GM18508 (cell line): ENCODE measurements at regions not wholly inside any gene's neighbourhood (a gene's known extent, or its start where the extent isn't known, plus 50 kb on each side); places are given as distances from the start of the nearest gene placed in this dataset.
A peak's percentile ranks its signal among the peaks of the same experiment; 100 is the strongest.
"Not testable (repeated sequence)": the region's sequence is repeated elsewhere in the genome, so short reads cannot be mapped to it uniquely, and the experiment has no call there.

Experiments used
- ATAC-seq: cut with Tn5 transposase; IDR thresholded peaks from one replicate; pipeline ENCODE4 v1.9.1; 2021; ENCODE audit warnings: moderate number of reproducible peaks; ENCODE audit not compliant: insufficient read depth, unreplicated experiment

DNA sequence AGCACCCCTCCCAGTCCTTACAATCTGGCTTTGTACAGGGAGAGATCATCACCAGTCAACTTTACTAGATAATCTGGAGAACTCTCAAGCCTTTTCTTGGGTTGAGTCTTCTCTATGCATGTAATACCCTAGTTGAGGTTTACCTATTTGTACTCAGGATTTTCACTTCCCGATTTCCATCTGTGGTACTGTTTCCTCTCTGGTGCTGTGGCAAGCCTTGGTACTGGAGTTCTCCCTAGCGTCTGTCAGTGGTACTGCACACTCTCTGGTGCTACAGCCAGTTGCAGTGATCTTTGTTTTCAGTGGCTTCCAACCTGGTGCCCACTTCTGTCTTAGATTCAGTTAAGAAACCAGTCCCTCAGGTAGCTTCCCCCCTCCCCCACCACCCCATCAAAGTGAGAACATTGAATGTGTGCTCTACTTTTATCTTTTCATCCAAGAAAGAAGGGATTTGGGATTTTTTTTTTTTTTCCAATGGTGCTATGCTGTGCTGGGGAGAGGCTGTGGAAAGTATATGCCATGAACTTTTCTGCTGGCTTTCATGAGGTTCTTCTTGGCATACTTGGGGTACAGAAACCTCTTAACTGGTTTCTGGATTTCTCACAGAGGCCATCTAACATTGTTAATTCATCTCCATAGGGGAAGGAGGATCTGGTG, 69.4 kb upstream of the EVL start:
- peak; percentile 98 for ATAC-seq

DNA sequence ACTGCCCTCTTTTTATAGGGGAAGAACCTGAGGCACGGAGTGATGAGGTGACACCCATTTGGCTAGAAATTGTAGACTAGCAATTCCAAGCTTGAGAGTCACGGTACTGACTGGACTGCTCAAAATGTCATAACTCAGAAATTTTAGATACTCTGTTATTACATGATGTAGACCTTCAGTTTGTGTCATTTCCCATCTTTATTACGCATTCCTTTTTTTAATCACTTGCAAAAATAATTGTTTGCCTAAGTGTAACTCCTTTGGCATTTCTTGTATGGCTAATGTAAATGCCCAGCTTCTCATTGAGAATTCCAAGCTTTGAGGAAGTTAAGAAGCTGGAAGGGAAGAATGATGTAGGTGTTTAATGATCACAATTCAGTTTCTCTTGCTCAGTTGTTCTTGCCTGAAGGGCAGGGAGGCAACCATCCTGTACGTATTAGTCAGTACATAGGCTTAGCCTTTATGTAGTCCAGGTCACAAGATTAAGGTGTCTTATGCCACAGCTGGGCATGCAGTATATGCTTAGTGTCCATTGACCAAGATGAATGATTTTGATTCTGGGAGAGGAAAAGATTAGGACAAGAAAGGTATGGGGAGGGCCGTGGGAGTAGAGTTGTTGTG, 68.2 kb upstream of the EVL start:
- no peak for ATAC-seq

DNA sequence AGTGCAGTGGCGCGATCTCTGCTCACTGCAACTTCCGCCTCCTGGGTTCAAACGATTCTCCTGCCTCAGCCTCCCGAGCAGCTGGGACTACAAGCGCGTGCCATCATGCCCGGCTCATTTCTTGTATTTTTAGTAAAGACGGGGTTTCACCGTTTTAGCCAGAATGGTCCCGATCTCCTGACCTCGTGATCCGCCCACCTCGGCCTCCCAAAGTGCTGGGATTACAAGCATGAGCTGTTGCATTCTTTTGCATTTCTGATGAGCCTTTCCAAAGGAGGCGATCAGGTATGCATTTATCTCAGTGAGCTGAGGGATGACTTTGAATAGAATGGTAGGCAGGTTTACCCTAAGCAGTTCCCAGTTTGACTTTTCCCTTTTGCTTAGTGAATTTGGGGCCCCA, 64.8 kb upstream of the EVL start:
- not testable (repeated sequence) for ATAC-seq

DNA sequence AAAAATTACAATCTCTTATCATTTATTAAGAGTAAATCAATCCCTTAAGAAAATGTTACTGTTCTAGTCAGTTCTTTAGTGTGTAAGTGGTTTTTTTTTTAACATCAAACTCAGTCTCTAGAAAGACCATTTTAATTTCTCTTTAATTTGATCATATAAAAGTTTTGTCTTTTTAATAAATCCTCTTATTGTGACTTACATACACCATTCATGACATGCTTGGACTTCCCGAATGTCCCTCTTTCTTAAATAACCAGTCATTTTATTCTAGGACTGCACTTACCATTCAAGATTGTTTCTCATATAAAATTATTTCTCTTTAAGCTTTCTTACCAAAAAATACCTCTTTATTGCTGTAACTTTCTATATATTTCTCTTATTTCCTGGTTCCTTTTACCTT, 60.8 kb upstream of the EVL start:
- ATAC-seq, result no peak

DNA sequence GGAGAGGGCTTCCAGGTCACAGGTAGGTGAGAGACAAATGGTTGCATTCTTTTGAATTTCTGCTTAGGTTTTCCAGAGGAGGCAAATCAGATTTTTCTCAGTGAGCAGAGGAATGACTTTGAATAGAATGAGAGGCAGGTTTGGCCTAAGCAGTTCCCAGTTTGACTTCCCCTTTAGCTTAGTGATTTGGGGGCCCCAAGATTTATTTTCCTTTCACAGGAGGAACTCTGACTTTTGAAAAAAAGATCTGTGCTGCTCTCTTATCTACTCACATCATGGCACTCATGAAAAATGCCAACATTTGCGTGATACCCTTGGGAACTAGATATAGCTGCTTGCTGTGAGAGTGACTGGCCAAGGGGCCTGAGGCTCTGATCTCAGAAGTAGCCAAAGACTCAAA, 58.0 kb upstream of the EVL start:
- ATAC-seq, result no peak

DNA sequence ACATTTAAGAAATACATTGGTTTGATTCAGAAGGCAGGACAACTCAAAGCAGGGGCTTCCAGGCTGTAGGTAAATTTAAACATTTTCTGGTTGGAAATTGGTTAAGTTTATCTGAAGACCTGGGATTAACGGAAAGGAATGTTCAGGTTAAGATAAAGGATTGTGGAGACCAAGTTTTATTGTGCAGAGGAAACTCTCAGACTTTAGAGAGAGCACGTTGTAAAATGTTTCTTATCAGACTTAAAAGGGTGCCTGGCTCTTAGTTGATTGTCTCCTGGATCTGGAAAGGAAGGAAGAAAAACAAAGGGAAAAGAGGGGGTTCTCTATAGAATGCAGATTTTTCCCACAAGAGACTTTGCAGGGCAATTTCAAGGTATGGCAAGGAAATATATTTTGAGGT, 55.4 kb upstream of the EVL start:
- not testable (repeated sequence) for ATAC-seq

DNA sequence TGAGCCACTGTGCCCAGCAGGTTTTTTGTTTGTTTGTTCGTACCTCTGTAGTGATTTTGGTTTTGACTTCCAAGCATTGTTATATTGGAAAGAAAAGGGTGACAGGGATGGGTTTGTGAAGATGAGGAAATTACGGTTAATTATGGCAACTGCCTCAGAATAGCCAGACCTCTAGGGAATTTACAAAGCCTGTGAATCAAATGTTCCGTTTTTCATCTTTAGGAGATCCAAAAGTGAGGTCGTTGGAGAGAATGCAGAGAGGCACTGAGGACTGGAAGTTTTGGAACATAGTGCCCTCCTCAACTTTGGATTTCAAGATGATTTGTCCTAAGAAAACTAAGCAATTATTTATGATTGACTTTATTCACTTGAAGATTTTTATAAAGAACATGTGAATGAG, 54.5 kb upstream of the EVL start:
- ATAC-seq, result no peak

DNA sequence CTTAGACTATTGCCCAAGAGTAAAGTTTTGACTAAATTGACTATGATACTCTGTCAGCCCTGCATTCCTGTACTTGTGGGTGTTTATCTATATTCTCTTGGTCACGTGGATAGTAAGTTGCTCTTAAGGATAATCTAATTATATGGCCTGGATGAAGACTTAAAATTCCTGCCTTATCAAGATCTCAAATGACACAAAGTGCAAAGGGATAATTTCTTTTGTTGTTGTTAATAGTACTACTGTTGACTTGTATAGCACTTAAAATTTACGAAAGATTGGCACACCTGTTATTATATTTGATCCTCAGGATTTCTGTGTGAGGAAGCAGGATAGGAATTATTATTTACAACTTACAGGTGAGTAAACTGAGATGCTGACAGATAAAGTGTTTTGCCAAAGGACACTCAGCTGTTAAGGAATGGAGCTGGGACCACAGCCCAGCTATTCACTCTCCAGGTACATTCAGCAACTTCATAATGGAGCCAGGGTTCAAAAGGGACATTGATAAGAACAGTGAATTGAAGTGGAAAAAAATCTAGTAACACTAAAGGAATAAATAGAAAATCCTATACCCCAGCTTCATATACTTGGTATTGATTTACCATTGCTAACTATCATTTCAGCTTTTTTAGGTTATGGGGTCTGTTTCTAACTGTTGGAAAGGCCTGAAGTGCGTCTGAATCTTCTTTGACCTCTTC, 53.4 kb upstream of the EVL start:
- ATAC-seq, result no peak

DNA sequence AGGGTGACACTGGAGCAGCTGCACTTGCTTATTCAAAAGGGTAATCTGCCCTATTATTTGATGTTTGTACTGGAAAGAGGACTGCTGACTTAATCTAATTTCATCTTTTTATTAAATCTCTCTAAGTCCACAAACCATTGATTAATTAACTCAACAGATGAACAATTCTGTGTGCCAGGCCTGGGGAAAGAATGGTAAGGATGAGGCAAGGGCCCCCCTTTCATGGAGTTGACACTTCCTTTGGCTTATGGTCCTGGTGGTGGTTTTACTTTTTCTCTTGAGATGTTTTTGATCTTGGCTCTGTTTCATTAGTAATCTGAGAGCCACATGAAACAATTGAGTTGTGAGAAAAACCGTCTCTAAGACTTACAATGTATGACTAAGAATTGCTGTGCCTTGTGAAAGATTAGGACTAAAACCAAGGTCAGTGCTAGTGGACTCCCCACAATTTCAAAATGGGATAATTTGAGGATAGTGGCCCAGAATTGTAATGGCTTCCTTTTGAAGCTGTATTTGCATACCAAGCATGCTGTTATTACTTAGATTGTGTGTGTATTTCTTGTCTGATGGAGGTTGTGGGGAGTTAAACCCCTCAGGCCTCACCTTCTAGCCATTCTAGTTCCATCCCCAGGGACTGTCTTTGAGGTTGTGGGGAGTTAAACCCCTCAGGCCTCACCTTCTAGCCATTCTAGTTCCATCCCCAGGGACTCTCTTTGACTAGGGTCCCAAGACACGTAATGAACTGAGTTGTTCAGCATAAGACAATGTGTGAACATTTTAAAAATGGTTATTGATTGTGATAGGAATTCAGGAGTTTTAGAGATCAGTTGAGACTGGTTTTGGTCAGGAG, 52.5 kb upstream of the EVL start:
- no peak for ATAC-seq

DNA sequence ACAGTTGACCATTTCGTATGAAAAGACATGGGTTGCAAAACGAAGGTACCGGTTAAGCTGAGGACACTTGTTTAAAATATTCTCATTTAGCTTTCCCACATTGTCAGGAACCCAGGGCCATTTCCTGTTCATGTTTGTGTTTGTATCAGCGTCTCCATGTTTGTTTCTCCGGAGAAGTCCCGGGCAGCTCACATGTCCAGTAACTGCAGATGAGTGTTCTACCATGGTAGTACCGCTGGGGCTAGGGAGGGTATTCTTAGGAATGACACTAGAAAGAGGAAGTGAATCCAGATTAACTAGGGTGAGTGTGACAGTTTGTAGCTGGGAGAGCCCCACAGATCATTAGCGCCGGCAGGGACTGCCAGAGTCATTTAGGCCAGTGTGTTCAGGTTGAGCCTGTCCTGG, 50.0 kb upstream of the EVL start:
- peak; percentile 81 for ATAC-seq
